Kidney epithelial cell (primary cell): ENCODE measurements at regions not wholly inside any gene's neighbourhood (a gene's known extent, or its start where the extent isn't known, plus 50 kb on each side); places are given as distances from the start of the nearest gene placed in this dataset.
"Not testable (repeated sequence)": the region's sequence is repeated elsewhere in the genome, so short reads cannot be mapped to it uniquely, and the experiment has no call there.

Source experiments
- DNase-seq: peaks from one replicate; pipeline ENCODE4 v3.0.0-alpha.2; 2010; ENCODE audit warnings: low read depth
- H3K27me3 ChIP-seq: 2 replicates; pipeline ENCODE4 v1.6.0; 2011; ENCODE audit warnings: low read length; ENCODE audit not compliant: control insufficient read depth, insufficient read depth
- H3K36me3 ChIP-seq: 2 replicates; pipeline ENCODE4 v1.5.1; 2011; ENCODE audit warnings: low read length; ENCODE audit not compliant: control insufficient read depth, insufficient read depth
- H3K4me3 ChIP-seq: 2 replicates; pipeline ENCODE4 v1.5.1; 2011; ENCODE audit warnings: low read depth, mild to moderate bottlenecking, control low read depth, low read length
- TF ChIP-seq, protein P1 (sequence below): IDR thresholded peaks from 2 replicates; pipeline ENCODE4 v1.5.1; 2011; ENCODE audit warnings: mild to moderate bottlenecking, moderate library complexity, low read length, control low read depth, inconsistent platforms; ENCODE audit not compliant: insufficient read depth, poor library complexity, severe bottlenecking

GRCh38 chr4:114137984-114138383 lies 158.5 kb upstream of the ARSJ start:
- no peaks in the 10 kb centered on the region for H3K36me3 ChIP-seq
- DNase-seq: no peak
- no peaks in the 10 kb centered on the region for H3K27me3 ChIP-seq
- TF ChIP-seq, protein P1, sequence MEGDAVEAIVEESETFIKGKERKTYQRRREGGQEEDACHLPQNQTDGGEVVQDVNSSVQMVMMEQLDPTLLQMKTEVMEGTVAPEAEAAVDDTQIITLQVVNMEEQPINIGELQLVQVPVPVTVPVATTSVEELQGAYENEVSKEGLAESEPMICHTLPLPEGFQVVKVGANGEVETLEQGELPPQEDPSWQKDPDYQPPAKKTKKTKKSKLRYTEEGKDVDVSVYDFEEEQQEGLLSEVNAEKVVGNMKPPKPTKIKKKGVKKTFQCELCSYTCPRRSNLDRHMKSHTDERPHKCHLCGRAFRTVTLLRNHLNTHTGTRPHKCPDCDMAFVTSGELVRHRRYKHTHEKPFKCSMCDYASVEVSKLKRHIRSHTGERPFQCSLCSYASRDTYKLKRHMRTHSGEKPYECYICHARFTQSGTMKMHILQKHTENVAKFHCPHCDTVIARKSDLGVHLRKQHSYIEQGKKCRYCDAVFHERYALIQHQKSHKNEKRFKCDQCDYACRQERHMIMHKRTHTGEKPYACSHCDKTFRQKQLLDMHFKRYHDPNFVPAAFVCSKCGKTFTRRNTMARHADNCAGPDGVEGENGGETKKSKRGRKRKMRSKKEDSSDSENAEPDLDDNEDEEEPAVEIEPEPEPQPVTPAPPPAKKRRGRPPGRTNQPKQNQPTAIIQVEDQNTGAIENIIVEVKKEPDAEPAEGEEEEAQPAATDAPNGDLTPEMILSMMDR: no peak
- H3K4me3 ChIP-seq: no peak overlapping the region

DNA sequence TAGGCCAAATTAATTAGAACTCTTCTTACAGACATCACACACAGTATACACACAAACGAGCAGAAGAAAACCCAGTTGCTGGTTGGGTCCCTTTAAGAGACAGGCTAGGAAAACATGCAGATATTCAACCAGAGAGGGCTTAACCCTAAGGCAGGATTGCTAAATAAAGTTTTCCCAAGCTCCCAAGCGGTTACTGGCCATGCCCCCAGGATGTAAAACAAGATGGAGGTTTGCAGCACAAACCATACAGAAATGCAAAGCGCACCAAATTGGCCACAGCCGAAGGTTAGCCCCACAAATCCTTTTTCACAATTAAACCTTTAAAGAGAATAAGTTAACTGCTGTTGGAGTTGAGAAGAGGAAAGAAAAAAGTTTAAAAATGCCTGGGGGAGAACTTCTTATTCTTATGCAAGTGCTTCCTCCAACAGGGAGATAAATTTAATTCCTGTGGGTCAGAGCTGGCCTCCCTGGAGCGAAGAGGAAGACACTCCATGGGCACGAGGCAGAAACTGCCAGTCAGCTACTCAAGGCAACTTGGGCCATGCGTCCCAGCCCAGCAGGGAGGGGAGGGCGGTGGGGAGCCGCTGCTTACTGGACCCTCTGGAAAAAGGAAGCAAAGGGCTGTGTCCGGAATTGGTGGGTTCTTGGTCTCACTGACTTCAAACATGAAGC lies 167.6 kb upstream of the ARSJ start:
- no peak overlapping the region for H3K4me3 ChIP-seq
- TF ChIP-seq, protein P1: no peak
- no peak for DNase-seq
- no peaks in the 10 kb centered on the region for H3K27me3 ChIP-seq
- H3K36me3 ChIP-seq: no peaks in the 10 kb centered on the region

GRCh38 chr4:114147619-114148208 lies 168.3 kb upstream of the ARSJ start:
- DNase-seq, H3K4me3 ChIP-seq, H3K27me3 ChIP-seq, H3K36me3 ChIP-seq: not testable (repeated sequence)

DNA sequence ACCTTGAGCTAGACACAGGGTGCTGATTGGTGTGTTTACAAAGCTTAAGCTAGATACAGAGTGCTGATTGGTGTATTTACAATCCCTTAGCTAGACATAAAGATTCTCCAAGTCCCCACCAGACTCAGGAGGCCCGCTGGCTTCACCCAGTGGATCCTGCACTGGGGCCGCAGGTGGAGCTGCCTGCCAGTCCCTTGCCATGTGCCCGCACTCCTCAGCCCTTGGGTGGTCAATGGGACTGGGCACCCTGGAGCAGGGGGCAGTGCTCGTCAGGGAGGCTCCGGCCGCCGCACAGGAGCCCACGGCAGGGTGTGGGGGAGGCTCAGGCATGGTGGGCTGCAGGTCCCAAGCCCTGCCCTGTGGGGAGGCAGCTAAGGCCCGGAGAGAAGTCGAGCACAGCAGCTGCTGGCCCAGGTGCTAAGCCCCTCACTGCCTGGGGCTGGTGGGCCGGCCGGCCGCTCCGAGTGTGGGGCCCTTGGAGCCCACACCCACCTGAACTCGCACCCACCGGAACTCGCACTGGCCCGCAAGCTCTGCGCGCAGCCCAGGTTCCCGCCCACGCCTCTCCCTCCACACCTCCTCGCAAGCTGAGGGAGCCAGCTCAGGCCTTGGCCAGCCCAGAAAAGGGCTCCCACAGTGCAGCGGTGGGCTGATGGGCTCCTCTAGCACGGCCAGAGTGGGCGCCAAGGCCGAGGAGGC lies 169.1 kb upstream of the ARSJ start:
- not testable (repeated sequence) for H3K4me3 ChIP-seq, DNase-seq, H3K27me3 ChIP-seq, H3K36me3 ChIP-seq

DNA sequence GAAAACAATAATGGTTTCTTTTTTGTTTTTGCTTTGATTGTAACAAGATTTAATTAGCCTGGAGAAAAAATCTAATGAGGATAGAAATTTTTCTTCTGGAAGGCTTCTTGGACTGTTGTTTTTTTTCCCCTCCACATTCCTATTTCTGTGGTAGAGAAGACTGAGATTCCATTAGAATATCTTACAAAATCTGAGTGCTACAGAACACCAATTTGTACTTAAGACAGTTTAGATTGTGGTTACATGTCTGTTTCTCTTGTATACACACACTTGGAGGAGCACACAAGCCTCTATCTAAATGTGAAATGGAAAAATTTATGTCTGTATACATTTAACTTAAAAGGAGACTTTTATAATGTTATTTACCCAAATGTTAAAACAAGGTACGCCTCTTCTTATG lies 176.9 kb upstream of the ARSJ start:
- Histone ChIP-seq H3K27me3 (no peaks in the 10 kb centered on the region), H3K36me3 (no peaks in the 10 kb centered on the region), H3K4me3 (no peak overlapping the region)
- DNase-seq: no peak
- TF ChIP-seq, protein P1: no peak

DNA sequence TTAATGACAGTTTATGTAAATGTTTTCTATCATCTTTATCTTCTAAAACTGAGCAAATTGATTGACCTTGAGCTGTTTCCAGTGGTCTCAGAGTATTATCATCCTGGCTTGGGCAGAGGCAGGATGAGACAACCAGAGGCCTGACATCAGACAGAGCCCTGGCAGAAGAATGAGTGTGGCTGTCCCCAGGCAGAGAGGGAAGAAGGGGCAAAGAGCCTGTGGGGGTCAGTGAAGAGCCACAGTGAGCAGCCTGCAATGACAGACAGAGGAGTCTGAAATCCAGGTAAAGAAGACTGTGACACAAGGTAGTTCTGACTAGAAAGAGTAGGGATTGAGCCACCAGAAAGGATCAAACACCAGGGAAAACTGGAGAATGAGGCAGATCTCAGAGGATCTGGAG lies 182.4 kb upstream of the ARSJ start:
- TF ChIP-seq, protein P1: no peak
- no peak for DNase-seq
- Histone ChIP-seq H3K36me3 (no peaks in the 10 kb centered on the region), H3K27me3 (no peaks in the 10 kb centered on the region), H3K4me3 (no peak overlapping the region)

DNA sequence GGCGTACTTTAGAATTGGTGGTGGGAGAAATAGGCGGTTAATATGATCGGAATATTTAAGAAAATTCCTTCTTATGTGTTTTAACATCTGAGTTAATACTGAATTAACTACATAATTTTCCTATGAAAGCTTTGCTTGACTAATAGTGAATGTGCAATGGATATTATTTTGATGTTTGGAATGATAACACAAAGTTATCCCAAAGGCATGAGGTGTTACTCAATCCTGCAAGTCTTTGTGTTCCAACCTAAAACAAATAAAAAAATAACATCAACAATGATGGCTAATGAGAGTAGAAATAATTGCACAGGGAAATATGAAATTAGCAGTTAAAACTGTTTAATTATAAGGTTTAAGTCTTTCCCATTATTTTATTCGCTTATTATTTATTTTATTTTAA lies 183.6 kb upstream of the ARSJ start:
- DNase-seq: no peak
- TF ChIP-seq, protein P1: no peak

More for the DNA sequence above, 183.6 kb upstream of the ARSJ start:
- Histone ChIP-seq H3K4me3 (no peak overlapping the region), H3K36me3 (no peaks in the 10 kb centered on the region), H3K27me3 (no peaks in the 10 kb centered on the region)
